H9 (cell line): ENCODE measurements at regions not wholly inside any gene's neighbourhood (a gene's known extent, or its start where the extent isn't known, plus 50 kb on each side); places are given as distances from the start of the nearest gene placed in this dataset.

Source experiments
- DNase-seq: peaks from one replicate; pipeline ENCODE4 v3.0.0-alpha.2; 2017
- H2AFZ ChIP-seq: one replicate; pipeline ENCODE4 v1.6.1; 2013; ENCODE audit warnings: mild to moderate bottlenecking, low read length, control low read depth, moderate library complexity
- H2AK5ac ChIP-seq: 2 replicates; pipeline ENCODE4 v1.6.1; 2013; ENCODE audit warnings: low read length, control low read depth, mixed read lengths; ENCODE audit not compliant: insufficient read length
- H2BK120ac ChIP-seq: one replicate; pipeline ENCODE4 v1.6.1; 2013; ENCODE audit warnings: low read depth, mild to moderate bottlenecking, low read length, control low read depth, inconsistent platforms; ENCODE audit not compliant: poor library complexity, severe bottlenecking
- H2BK12ac ChIP-seq: 2 replicates; pipeline ENCODE4 v1.6.1; 2013; ENCODE audit warnings: low read length, control low read depth, mixed read lengths, low read depth; ENCODE audit not compliant: insufficient read length
- H2BK15ac ChIP-seq: 2 replicates; pipeline ENCODE4 v1.6.1; 2013; ENCODE audit warnings: low read depth, low read length, control low read depth
- H2BK20ac ChIP-seq: one replicate; pipeline ENCODE4 v1.6.1; 2013; ENCODE audit warnings: low read depth, mild to moderate bottlenecking, low read length, control low read depth, inconsistent platforms; ENCODE audit not compliant: poor library complexity, severe bottlenecking
- H2BK5ac ChIP-seq: 2 replicates; pipeline ENCODE4 v1.6.1; 2013; ENCODE audit warnings: low read length, control low read depth, mixed read lengths; ENCODE audit not compliant: insufficient read length
- H3K14ac ChIP-seq: 2 replicates; pipeline ENCODE4 v1.6.1; 2013; ENCODE audit warnings: low read length, control low read depth; ENCODE audit not compliant: insufficient read depth
- H3K18ac ChIP-seq: 2 replicates; pipeline ENCODE4 v1.6.1; 2013; ENCODE audit warnings: low read depth, mild to moderate bottlenecking, mixed read lengths, low read length, control low read depth; ENCODE audit not compliant: insufficient read length
- H3K23ac ChIP-seq: 2 replicates; pipeline ENCODE4 v1.6.1; 2013; ENCODE audit warnings: low read length, control low read depth, mixed read lengths, low read depth; ENCODE audit not compliant: insufficient read length
- H3K23me2 ChIP-seq: 2 replicates; pipeline ENCODE4 v1.6.1; 2013; ENCODE audit warnings: low read depth, mild to moderate bottlenecking, mixed read lengths, low read length, control low read depth; ENCODE audit not compliant: insufficient read length, poor library complexity, severe bottlenecking
- H3K27ac ChIP-seq: 2 replicates; pipeline ENCODE4 v1.5.1; 2013; ENCODE audit warnings: low read length, control low read depth, mixed read lengths, low read depth; ENCODE audit not compliant: insufficient read length
- H3K27me3 ChIP-seq: 2 replicates; pipeline ENCODE4 v1.6.1; 2013; ENCODE audit warnings: low read length, control low read depth, inconsistent platforms; ENCODE audit not compliant: insufficient read depth
- H3K4ac ChIP-seq: 2 replicates; pipeline ENCODE4 v1.6.1; 2013; ENCODE audit warnings: low read depth, mild to moderate bottlenecking, control low read depth, inconsistent platforms, low read length, moderate library complexity
- H3K4me1 ChIP-seq: 2 replicates; pipeline ENCODE4 v1.6.1; 2013; ENCODE audit warnings: low read length, control low read depth, inconsistent platforms; ENCODE audit not compliant: insufficient read depth
- H3K4me2 ChIP-seq: 2 replicates; pipeline ENCODE4 v1.6.1; 2013; ENCODE audit warnings: low read length, control low read depth, mixed read lengths; ENCODE audit not compliant: insufficient read length, insufficient read depth
- H3K56ac ChIP-seq: 2 replicates; pipeline ENCODE4 v1.6.1; 2013; ENCODE audit warnings: low read depth, mild to moderate bottlenecking, mixed read lengths, low read length, control low read depth; ENCODE audit not compliant: insufficient read length
- H3K79me1 ChIP-seq: 2 replicates; pipeline ENCODE4 v1.6.1; 2013; ENCODE audit warnings: low read depth, mild to moderate bottlenecking, moderate library complexity, low read length, control low read depth, inconsistent platforms; ENCODE audit not compliant: insufficient read depth, poor library complexity, severe bottlenecking
- H3K79me2 ChIP-seq: 2 replicates; pipeline ENCODE4 v1.6.1; 2013; ENCODE audit warnings: low read length, control low read depth, inconsistent platforms; ENCODE audit not compliant: insufficient read depth
- H3K9ac ChIP-seq: 2 replicates; pipeline ENCODE4 v1.6.1; 2013; ENCODE audit warnings: low read length, control low read depth, mixed read lengths; ENCODE audit not compliant: insufficient read length; ENCODE audit errors: extremely low read depth
- H3K9me3 ChIP-seq: one replicate; pipeline ENCODE4 v1.6.1; 2013; ENCODE audit warnings: low read depth, low read length, inconsistent platforms; ENCODE audit not compliant: control insufficient read depth
- H3T11ph ChIP-seq: one replicate; pipeline ENCODE4 v1.6.1; 2013; ENCODE audit warnings: mild to moderate bottlenecking, low read length, control low read depth, inconsistent platforms
- H4K20me1 ChIP-seq: one replicate; pipeline ENCODE4 v1.6.1; 2013; ENCODE audit not compliant: control insufficient read depth, insufficient read length, insufficient read depth
- H4K5ac ChIP-seq: 2 replicates; pipeline ENCODE4 v1.6.1; 2013; ENCODE audit warnings: low read depth, mild to moderate bottlenecking, mixed read lengths, low read length, control low read depth; ENCODE audit not compliant: insufficient read length
- H4K8ac ChIP-seq: replicated peaks from 2 replicates; pipeline ENCODE4 v1.6.1; 2013; ENCODE audit warnings: low read length, control low read depth, mixed read lengths, low read depth; ENCODE audit not compliant: insufficient read length
- H4K91ac ChIP-seq: 2 replicates; pipeline ENCODE4 v1.6.1; 2013; ENCODE audit warnings: low read depth, mild to moderate bottlenecking, moderate library complexity, mixed read lengths, low read length, control low read depth; ENCODE audit not compliant: insufficient read length
- H3K27ac Mint-ChIP-seq, 3 experiments: 2 replicates in 2 of 3; 3 replicates in 1 of 3; pipeline ENCODE4 v1.8.0; 2020 to 2021; ENCODE audit warnings: mixed read lengths in 3 of 3, mild to moderate bottlenecking in 1 of 3, moderate library complexity in 1 of 3
- H3K27me3 Mint-ChIP-seq: 2 replicates; pipeline ENCODE4 v1.8.0; 2021; ENCODE audit warnings: low read depth, mild to moderate bottlenecking, moderate library complexity, mixed read lengths
- H3K36me3 Mint-ChIP-seq, 3 experiments: 2 replicates in 2 of 3; 3 replicates in 1 of 3; pipeline ENCODE4 v1.8.0; 2020 to 2021; ENCODE audit warnings: low read depth in 3 of 3, mixed read lengths in 3 of 3; ENCODE audit not compliant: insufficient read depth in 1 of 3
- H3K4me1 Mint-ChIP-seq, 2 experiments: 2 replicates each; pipeline ENCODE4 v1.8.0; 2020; ENCODE audit warnings: mixed read lengths in 2 of 2
- H3K4me3 Mint-ChIP-seq, 2 experiments: 2 replicates in 1 of 2; 3 replicates in 1 of 2; pipeline ENCODE4 v1.8.0; 2020 to 2021; ENCODE audit warnings: mild to moderate bottlenecking in 2 of 2, mixed read lengths in 2 of 2, moderate library complexity in 1 of 2
- H3K9me3 Mint-ChIP-seq, 2 experiments: 2 replicates in 1 of 2; 3 replicates in 1 of 2; pipeline ENCODE4 v1.8.0; 2020; ENCODE audit warnings: mild to moderate bottlenecking in 2 of 2, mixed read lengths in 2 of 2, moderate library complexity in 1 of 2
- CTCF ChIP-seq: fragments of 200-600 bp; sonication (generic); conservative IDR thresholded peaks from 3 replicates; pipeline ENCODE4 v1.8.0; 2021; ENCODE audit warnings: antibody characterized with exemption, mild to moderate bottlenecking
- WGBS: extraction: QIAGEN DNeasy Blood & Tissue Kit; methylation state at CpG from one replicate; pipeline ENCODE4 v1.1.7; 2013; ENCODE audit warnings: missing lambda C conversion rate, low lambda C conversion rate, mixed read lengths; ENCODE audit not compliant: insufficient read length; ENCODE audit errors: extremely low coverage; 5-methylcytosine and 5-hydroxymethylcytosine counted together

- TF ChIP-seq CTCF = no peak
- no peak overlapping the region for H3K14ac ChIP-seq
- no peak overlapping the region for H3K56ac ChIP-seq
- no peak overlapping the region for H3K4me2 ChIP-seq
- H3K18ac ChIP-seq = no peak overlapping the region
- H3K23ac ChIP-seq = no peak overlapping the region
- H4K91ac ChIP-seq = no peak overlapping the region
- H2AK5ac ChIP-seq = no peak overlapping the region
- H4K8ac ChIP-seq = no peak overlapping the region
- no peak overlapping the region for H3K9ac ChIP-seq
- Mint-ChIP-seq H3K4me3 (no peak overlapping the region), H3K27me3 (peaks cover 7% of the 10 kb centered on the region), H3K4me1 (peaks cover 14 to 26% of the 10 kb centered on the region in 2 experiments), H3K27ac (no peak overlapping the region), H3K9me3 (peaks cover 4 to 8% of the 10 kb centered on the region in 2 experiments), H3K36me3 (peaks cover 1 to 9% (median 3%) of the 10 kb centered on the region in 3 experiments; a peak in 6 of 7 replicates)
- no peak overlapping the region for H3K4ac ChIP-seq
- no peak for DNase-seq
- H2BK12ac ChIP-seq = no peak overlapping the region
- H2BK15ac ChIP-seq = no peak overlapping the region
- H4K5ac ChIP-seq = no peak overlapping the region
- H3K27ac ChIP-seq = no peak overlapping the region
- H2BK20ac ChIP-seq = no peak overlapping the region
- no peaks in the 10 kb centered on the region for H4K20me1 ChIP-seq
- H3K79me1 ChIP-seq = no peaks in the 10 kb centered on the region
- no peak overlapping the region for H3T11ph ChIP-seq
- no CpG with 5 or more reads among the region's 4 CpGs for WGBS
- no peaks in the 10 kb centered on the region for H3K9me3 ChIP-seq
- no peaks in the 10 kb centered on the region for H3K23me2 ChIP-seq
- no peaks in the 10 kb centered on the region for H3K79me2 ChIP-seq
- H3K27me3 ChIP-seq = no peaks in the 10 kb centered on the region
- no peaks in the 10 kb centered on the region for H3K4me1 ChIP-seq
- no peak overlapping the region for H2BK120ac ChIP-seq
- no peak overlapping the region for H2BK5ac ChIP-seq
- H2AFZ ChIP-seq = no peak overlapping the region
Observed at GRCh38 chr1:228920831-228921230, 185.6 kb downstream of the RHOU start.
